GM21723 (cell line): ENCODE measurements at regions not wholly inside any gene's neighbourhood (a gene's known extent, or its start where the extent isn't known, plus 50 kb on each side); places are given as distances from the start of the nearest gene placed in this dataset.

ENCODE experiments used
- ATAC-seq: cut with Tn5 transposase; IDR thresholded peaks from one replicate; pipeline ENCODE4 v1.9.1; 2021; ENCODE audit warnings: mild to moderate bottlenecking, moderate library complexity; ENCODE audit not compliant: unreplicated experiment

DNA sequence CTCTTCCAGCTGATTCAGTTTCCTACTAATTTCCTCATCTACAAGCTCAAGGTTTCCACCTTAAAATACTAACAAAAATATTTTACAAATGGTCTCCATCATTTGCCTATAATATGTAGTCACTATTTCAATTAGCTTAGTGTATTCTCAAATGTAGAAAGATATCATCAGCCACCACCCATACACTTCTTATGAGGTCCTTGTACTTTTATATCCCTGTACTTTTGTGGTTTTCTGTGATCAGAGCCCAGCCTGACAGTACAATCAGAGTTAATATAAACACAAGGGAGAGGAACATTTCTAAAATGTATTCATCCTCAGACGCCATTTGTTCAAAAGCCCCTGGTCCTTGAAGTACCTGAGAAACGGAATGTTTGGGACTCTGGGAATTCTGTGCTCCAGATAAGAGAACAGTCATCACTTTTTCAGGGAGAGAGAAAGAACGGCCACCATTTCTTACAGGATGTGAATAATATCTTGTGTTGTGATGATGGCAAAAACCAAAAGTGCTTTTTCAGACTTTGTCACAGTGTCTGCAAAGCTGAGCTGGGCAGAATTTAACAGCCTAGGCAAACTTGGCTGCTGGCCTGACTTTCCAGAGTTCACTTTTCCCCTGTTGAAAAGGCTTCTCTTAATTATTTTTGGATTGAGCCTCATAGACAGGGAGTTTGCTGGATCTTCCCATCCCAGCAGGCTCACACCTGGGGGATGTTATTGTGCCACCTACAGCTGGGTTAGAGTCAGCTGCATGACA is 361.7 kb upstream of the ACVR2A start:
- no peak for ATAC-seq

DNA sequence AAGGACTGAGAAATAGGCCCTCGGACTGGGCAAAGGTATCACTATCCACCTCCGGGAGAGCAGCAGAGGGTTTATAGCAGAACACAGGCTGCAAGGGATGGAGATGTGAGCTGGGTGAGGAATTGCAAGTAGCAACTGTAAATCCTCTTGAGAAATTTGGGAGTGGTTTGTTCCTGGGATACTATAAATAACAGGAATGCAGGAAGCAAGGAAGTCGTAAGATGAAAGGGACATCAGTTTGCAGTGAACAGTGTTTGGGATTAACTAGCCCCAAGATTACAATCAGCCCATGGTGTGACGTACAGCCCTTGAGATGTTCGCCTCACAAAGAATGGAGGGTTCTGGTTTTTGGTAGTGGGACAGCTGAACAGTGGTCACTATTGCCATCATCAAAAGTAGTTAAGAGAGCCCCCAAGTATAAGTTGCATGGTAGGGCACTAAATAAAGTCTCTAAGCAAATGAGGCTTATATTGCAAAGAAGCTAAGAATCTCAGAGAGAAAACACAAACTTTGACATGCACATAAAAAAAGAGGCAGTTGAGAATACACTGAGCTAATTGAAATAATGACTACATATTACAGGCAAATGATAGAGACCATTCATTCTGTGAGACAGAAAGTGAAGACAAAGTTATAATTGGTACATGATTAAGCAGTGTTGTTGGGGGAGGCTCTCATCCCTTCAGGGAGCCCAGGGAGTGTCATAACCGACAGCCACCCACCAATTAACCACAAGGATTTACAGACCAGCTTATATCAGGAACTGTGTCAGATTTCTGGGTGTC is 362.5 kb upstream of the ACVR2A start:
- ATAC-seq = no peak

DNA sequence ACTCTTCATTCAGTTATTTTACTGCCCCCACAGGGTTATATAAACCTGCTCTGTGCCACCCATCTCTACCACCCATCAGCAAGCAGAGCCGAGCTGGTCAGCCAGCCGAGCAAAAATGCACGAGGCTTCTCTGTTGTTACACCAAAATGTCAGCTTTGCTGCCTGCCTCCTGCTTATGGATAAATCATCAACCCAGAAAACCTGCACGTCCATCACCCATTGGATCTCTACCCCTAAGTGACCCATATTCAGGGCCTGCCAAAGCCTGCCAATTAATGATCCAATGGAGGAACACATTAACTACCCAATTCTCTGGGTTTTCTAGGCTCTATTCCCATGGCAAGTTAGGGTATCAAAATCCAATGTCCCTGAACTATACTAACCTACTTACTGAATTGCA is 365.5 kb upstream of the ACVR2A start:
- ATAC-seq = no peak

GRCh38 chr2:147473075-147473474 is 371.8 kb upstream of the ACVR2A start:
- no peak for ATAC-seq

- ATAC-seq = no peak
Measured at GRCh38 chr2:147471126-147471525, 373.7 kb upstream of the ACVR2A start.

DNA sequence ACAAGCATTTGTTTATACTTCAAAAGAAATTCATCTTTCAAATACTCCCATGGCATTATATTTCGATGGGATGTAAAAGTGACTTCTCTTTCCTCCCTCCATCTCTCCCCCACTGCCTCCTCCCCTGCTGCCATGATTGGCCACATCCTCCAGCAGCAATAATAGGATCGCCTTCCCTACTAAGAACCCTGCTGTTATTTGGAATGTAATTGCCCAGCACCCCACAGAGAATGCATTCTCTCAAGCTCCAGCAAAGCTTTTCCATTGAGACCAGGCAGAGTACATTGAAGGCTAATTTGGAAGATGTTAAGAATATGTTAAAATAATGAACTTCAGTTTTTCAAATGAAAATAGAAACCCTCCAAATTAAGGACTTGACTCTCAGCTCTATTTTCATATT is 375.4 kb upstream of the ACVR2A start:
- ATAC-seq = no peak

GRCh38 chr2:147468963-147469362 is 375.9 kb upstream of the ACVR2A start:
- no peak for ATAC-seq

GRCh38 chr2:147468349-147468748 is 376.5 kb upstream of the ACVR2A start:
- no peak for ATAC-seq

- no peak for ATAC-seq
Measured at GRCh38 chr2:147467441-147467840, 377.4 kb upstream of the ACVR2A start.

DNA sequence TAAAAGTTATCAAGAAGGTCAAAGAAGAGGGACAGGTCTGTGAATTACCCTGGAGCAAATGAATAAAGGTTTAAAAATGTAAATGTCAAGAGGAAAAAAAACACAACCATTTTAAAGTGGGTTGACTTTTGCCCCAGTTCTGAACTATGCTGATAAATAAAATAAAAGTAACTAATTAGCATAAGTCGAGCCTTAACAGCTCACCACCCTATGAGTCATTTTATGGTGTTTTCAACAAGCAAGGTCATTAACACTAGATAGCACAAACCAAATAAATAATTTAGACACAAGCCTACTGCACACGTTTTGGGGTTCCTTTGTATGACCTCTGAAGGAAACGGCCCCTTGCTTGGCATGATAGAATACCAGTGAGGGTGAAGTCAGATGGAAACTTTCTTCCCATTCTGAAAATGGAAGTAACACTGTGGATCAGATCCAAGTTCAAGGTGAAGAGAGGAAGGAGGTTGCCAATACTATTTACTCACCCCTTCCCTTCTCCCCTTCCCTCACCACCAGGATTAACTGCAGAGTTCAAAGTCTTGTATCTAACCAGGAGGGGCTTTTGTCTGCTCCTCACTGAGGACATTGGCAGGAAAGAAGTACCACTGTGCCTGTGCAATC is 380.0 kb upstream of the ACVR2A start:
- ATAC-seq = no peak

DNA sequence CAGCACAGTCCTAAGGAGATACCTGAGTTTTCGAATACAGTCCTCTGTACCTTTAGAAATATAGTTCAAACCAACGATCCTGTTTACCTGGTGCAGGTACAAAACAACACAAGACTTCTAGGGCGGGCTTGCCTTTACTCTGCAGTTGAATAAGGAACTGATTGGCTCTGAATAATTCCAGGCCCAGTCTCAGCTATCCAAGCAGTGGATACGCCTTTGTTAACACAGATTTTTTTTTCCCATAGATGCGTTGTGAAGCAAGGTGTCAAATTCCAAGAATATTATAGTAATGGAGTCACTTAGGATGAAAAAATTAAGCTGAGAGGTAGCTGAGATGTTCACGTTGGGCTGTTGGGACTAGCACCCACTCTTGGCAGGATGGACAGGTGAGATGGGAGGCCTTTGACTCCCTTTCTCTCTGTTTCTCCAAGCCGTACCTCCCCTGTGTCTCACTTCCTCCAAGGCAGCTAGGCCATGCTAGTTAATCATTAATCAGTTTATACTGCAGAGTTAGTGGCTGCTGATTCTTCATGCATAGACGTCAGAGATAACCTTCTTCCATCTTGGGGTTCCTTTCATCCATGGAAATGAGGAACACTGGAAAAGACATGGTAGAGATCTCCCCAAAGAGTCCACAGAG is 380.8 kb upstream of the ACVR2A start:
- ATAC-seq = peak; percentile 74

- ATAC-seq = no peak
Measured at GRCh38 chr2:147460155-147460554, 384.7 kb upstream of the ACVR2A start.

DNA sequence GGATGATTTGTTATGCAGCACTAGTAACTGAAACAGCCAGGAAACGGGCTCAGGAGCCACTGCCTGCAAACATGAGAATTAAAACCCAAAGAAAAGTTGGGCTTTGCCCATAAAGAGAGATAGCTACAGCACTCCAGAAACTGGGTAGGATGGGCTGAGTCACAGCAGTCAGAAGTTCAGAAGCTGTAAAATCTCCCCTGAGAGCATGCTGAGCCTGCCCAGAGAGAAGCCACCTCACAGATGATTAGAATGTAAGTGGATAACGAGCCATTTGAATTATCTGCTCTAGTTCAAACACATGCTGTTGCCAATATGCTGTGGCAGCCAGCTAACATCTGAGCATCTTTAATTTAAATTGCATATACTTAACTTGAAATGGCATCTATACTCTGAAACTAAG is 388.1 kb upstream of the ACVR2A start:
- no peak for ATAC-seq

DNA sequence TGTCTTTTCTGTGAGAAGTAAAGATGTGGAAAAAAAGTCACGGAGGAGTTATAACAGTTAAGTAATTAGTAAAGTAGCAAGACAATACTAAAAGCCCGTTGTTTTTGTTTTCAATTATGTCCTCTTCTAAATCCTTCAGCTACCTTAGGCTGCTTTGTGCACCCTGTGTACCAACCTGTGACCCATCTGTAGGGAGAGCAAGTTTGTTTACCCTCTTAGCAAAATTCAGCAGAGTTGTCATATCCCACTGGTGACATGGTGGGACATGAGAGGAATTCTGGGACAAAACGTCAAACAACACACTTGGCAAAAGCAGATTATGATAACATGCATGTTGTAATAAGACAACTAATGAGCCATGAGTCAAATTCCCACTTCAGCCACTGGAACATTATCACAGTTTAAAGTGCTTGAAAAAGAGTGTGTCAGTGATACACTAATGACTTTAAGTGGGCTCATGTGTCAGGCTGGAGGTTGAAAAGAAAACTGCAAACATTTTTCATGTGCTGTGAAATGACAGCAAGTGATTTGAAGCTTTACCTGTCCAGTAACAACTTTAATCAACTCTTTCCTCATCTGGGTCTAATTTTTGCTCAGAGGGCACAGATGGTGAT is 392.8 kb upstream of the ACVR2A start:
- no peak for ATAC-seq

DNA sequence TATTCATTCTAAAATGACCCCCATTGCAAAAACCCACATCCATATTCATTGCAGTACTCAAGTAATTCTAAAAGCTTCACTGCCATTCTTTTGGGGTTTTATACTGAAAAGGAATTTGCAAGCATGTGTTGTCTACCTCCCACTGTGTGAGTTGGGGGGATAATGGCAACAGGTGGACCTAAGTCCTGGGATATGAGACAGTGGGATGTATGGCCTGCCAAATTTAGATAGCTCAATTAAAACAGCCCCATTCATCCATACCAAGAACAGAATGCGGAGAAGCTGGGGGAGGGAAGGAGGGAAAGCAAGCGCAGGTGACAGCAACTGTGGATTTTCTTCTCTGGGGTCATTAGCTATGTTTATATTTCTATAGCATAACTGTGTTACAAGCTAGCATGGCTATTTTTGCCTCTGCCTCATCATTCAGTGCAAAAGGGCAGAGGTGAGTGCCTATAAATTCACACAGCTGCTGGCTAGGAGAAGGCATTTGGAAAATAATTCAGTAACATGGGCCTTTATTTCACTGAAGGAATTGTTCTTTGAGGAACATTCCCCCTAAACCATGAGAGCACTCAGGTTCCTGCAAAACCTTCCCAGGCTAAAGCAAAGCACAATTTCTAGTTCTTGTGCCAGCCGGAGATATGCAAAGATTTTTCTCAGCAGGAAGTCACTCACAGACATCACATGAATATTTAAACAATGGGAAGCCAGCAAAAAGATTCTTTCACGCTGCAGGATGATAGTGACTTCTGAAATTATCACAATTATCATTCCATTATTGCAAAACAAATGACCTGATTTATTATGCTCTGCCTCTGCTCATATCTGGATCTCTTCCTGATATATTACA is 393.9 kb upstream of the ACVR2A start:
- ATAC-seq = no peak

DNA sequence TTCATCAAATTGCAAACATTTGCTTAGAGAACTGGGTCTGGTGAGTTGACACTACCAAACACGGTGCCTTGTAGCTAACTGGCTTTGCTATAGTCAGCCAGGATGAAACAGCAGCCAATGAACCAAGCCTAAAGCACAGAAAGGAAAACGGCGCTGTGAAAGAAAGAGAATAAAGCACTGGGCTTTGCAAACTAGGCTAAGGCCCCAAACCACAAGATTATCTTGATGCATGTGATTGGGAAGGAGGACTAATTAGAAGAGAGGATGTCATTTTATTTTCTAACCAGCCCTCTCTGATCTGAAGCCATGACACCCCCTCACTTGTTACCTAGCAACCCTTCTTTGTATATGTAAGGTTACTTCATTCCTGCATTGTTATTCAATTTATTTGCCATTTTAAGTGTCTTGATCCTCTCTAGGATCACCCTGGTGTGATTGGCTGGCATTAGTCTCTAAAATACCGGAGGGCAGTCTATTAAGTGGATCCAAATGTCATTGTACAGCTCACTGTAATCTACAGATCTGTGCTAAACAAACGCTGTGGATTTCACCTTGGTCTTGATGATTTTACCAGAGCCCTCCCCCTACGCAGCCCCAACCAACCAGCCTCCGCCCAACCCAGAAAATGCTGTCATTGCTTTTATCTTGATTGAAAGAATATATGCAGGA is 395.4 kb upstream of the ACVR2A start:
- no peak for ATAC-seq

DNA sequence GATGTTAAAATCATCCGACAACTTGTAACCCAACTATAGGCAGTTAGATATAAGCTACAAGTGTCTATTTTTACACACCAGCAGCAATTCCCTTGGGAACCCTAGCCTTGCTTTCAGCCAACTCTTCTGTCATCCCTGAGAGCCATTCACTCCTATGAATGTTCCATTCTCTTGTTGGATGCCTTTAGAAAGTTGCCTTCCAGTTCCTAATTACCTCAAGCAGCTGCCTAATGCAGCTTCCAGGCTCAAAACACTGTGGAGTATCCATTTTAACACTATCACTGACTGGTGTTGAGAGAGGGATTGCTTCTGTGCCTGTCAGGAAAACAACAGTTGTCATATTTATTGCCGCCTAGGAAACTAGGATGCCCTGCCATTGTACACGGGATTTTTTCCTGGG is 402.0 kb upstream of the ACVR2A start:
- no peak for ATAC-seq

- ATAC-seq = no peak
Measured at GRCh38 chr2:147441182-147441581, 403.6 kb upstream of the ACVR2A start.

- ATAC-seq = no peak
Measured at GRCh38 chr2:147440734-147441133, 404.1 kb upstream of the ACVR2A start.

DNA sequence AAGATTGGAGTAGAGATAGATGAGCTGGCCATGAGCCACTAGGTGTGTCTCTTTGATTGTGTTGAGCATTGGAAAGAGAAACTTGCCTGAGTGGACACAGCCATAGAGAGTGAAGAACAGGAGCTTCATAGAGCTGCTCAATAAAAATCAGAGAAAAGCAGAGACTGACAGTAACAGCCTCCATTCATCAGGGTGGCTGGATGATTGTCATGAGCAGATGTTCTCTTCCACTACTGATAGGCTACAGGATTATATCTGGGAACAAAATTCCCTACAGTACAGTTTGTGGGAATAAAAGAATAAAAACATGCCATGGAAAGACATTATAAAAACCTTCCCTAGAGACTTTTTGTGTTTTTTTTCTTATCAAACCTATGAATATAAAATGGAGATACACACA is 404.8 kb upstream of the ACVR2A start:
- no peak for ATAC-seq
